ENCODE measurements at regions not wholly inside any gene's neighbourhood (a gene's known extent, or its start where the extent isn't known, plus 50 kb on each side); places are given as distances from the start of the nearest gene placed in this dataset.

DNA sequence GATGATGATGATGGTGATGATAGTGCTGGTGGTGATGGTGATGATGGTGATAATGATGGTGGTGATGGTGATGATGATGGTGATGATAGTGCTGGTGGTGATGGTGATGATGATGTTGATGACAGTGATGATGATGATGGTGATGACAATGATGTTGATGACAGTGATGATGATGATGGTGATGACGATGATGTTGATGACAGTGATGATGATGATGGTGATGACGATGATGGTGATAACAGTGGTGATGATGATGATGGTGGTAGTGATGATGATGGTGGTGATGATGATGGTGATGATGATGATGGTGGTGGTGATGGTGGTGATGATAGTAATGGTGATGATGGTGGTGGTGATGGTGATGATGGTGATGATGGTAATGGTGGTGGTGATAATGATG lies 80.1 kb upstream of the MXRA5 start:
- TF ChIP-seq CTCF (IDR thresholded peaks at IDR 0.05) (no peak), EZH2 (IDR thresholded peaks at IDR 0.05) (no peak)
